H1 (cell line): ENCODE measurements at regions not wholly inside any gene's neighbourhood (a gene's known extent, or its start where the extent isn't known, plus 50 kb on each side); places are given as distances from the start of the nearest gene placed in this dataset.

Experiments used
- CTCF ChIA-PET: fragments of 300-600 bp; sonication (Branson Sonifier 250); formaldehyde crosslinking; loops from one replicate; lab custom pipeline; 2021; ENCODE audit not compliant: partially characterized antibody; lab: Charles Lee
- POLR2A ChIA-PET: fragments of 300-600 bp; sonication (Branson Sonifier 250); formaldehyde crosslinking; loops from one replicate; lab custom pipeline; 2021; ENCODE audit warnings: inconsistent platforms; ENCODE audit not compliant: partially characterized antibody; lab: Charles Lee
- DNase-seq, 2 experiments: peaks; one replicate each; pipeline versions ENCODE4 v3.0.0 to v3.0.0-alpha.2; 2010 to 2022; ENCODE audit warnings: low spot score in 2 of 2, low read depth in 1 of 2, mixed read lengths in 1 of 2
- FAIRE-seq: peaks from 2 replicates; lab custom pipeline; 2011; peaks lifted over from hg19 to GRCh38; lab: Jason Lieb, UNC
- H2AFZ ChIP-seq: 2 replicates; pipeline ENCODE4 v1.8.1; 2012; ENCODE audit warnings: low read length, inconsistent platforms
- H2AK5ac ChIP-seq: 2 replicates; pipeline ENCODE4 v1.6.1; 2013; ENCODE audit warnings: low read depth, low read length
- H2BK120ac ChIP-seq: replicated peaks from 2 replicates; pipeline ENCODE3; 2013; ENCODE audit warnings: low read depth, low read length, inconsistent platforms
- H2BK12ac ChIP-seq: 2 replicates; pipeline ENCODE4 v1.6.1; 2013; ENCODE audit warnings: low read depth, low read length
- H2BK15ac ChIP-seq: 2 replicates; pipeline ENCODE4 v1.6.1; 2013; ENCODE audit warnings: low read length
- H2BK20ac ChIP-seq: 2 replicates; pipeline ENCODE4 v1.6.1; 2013; ENCODE audit warnings: low read length
- H2BK5ac ChIP-seq: 2 replicates; pipeline ENCODE4 v1.6.1; 2013; ENCODE audit warnings: low read depth, low read length
- H3K14ac ChIP-seq: 2 replicates; pipeline ENCODE4 v1.6.1; 2013; ENCODE audit warnings: inconsistent platforms; ENCODE audit not compliant: insufficient read length
- H3K18ac ChIP-seq: 2 replicates; pipeline ENCODE4 v1.6.1; 2013; ENCODE audit warnings: low read length; ENCODE audit errors: extremely low read depth
- H3K23ac ChIP-seq: 2 replicates; pipeline ENCODE4 v1.6.1; 2013; ENCODE audit warnings: inconsistent platforms; ENCODE audit not compliant: insufficient read length
- H3K23me2 ChIP-seq: 2 replicates; pipeline ENCODE4 v1.6.1; 2013; ENCODE audit warnings: low read depth, low read length
- H3K27ac ChIP-seq: 2 replicates; pipeline ENCODE4 v1.6.1; 2011; ENCODE audit warnings: low read depth, low read length, inconsistent platforms
- H3K27me3 ChIP-seq, 4 experiments: replicated peaks in 1 of 4; 1 replicate in 1 of 4; 2 replicates in 3 of 4; pipeline versions ENCODE4 v1.6.1 to v1.8.1; 2011 to 2013; ENCODE audit warnings: low read length in 3 of 4, mild to moderate bottlenecking in 3 of 4, inconsistent platforms in 2 of 4, mixed read lengths in 2 of 4, moderate library complexity in 1 of 4; ENCODE audit not compliant: control insufficient read depth in 3 of 4, insufficient read depth in 3 of 4; ENCODE audit errors: extremely low read depth in 1 of 4
- H3K36me3 ChIP-seq, 4 experiments: 2 replicates each; pipeline versions ENCODE4 v1.6.1 to v1.8.1; 2011 to 2013; ENCODE audit warnings: mild to moderate bottlenecking in 4 of 4, low read length in 3 of 4, moderate library complexity in 2 of 4, control low read depth in 1 of 4, inconsistent platforms in 1 of 4; ENCODE audit not compliant: insufficient read depth in 4 of 4, control insufficient read depth in 2 of 4
- H3K4ac ChIP-seq: replicated peaks from 2 replicates; pipeline ENCODE3; 2013; ENCODE audit warnings: low read length, low read depth, mixed read lengths, inconsistent platforms; ENCODE audit not compliant: insufficient read length
- H3K4me1 ChIP-seq, 4 experiments: replicated peaks in 1 of 4; 1 replicate in 1 of 4; 2 replicates in 3 of 4; pipeline versions ENCODE4 v1.6.1 to v1.8.1; 2011 to 2013; ENCODE audit warnings: low read length in 3 of 4, inconsistent platforms in 2 of 4, mixed read lengths in 1 of 4; ENCODE audit not compliant: insufficient read depth in 4 of 4, control insufficient read depth in 3 of 4
- H3K4me2 ChIP-seq, 2 experiments: 2 replicates each; pipeline versions ENCODE4 v1.6.1 to v1.8.1; 2011 to 2013; ENCODE audit warnings: low read depth in 2 of 2, low read length in 2 of 2, control low read depth in 1 of 2, inconsistent platforms in 1 of 2, mild to moderate bottlenecking in 1 of 2; ENCODE audit not compliant: insufficient read depth in 1 of 2
- H3K4me3 ChIP-seq, 4 experiments: fragments of 200-600, 300-600 bp in 1 of 4; sonication (generic), shearing (Covaris generic), sonication (Bioruptor Twin) in 1 of 4; 2 replicates each; pipeline versions ENCODE4 v1.5.1 to v1.8.1; 2011 to 2016; ENCODE audit warnings: low read length in 4 of 4, low read depth in 3 of 4, control low read depth in 2 of 4, inconsistent platforms in 2 of 4, mild to moderate bottlenecking in 2 of 4, mixed read lengths in 1 of 4, moderate library complexity in 1 of 4; ENCODE audit not compliant: insufficient read depth in 2 of 4; ENCODE audit errors: extremely low read depth in 1 of 4
- H3K56ac ChIP-seq: replicated peaks from 2 replicates; pipeline ENCODE3; 2013; ENCODE audit warnings: low read depth, mild to moderate bottlenecking, mixed read lengths, low read length, inconsistent platforms; ENCODE audit not compliant: insufficient read length
- H3K79me1 ChIP-seq: 2 replicates; pipeline ENCODE4 v1.6.1; 2013; ENCODE audit warnings: low read depth, low read length, control low read depth
- H3K79me2 ChIP-seq, 2 experiments: 2 replicates each; pipeline versions ENCODE4 v1.6.1 to v1.8.1; 2012 to 2013; ENCODE audit warnings: low read length in 2 of 2, mild to moderate bottlenecking in 2 of 2, inconsistent platforms in 1 of 2; ENCODE audit not compliant: insufficient read depth in 2 of 2, control insufficient read depth in 1 of 2
- H3K9ac ChIP-seq, 4 experiments: replicated peaks in 1 of 4; 1 replicate in 1 of 4; 2 replicates in 3 of 4; pipeline versions ENCODE4 v1.6.1 to v1.8.1; 2011 to 2013; ENCODE audit warnings: low read depth in 3 of 4, low read length in 3 of 4, control low read depth in 2 of 4, mild to moderate bottlenecking in 2 of 4, moderate library complexity in 2 of 4, inconsistent platforms in 1 of 4; ENCODE audit errors: extremely low read depth in 1 of 4
- H3K9me3 ChIP-seq, 2 experiments: 2 replicates each; pipeline versions ENCODE4 v1.6.1 to v1.8.1; 2012 to 2013; ENCODE audit warnings: mild to moderate bottlenecking in 2 of 2, moderate library complexity in 2 of 2, control low read depth in 1 of 2, inconsistent platforms in 1 of 2, low read depth in 1 of 2, low read length in 1 of 2, mixed read lengths in 1 of 2; ENCODE audit not compliant: insufficient read depth in 2 of 2
- H4K20me1 ChIP-seq, 2 experiments: replicated peaks in 1 of 2; 2 replicates each; pipeline versions ENCODE3 to v1.8.1; 2011 to 2013; ENCODE audit warnings: inconsistent platforms in 2 of 2, low read length in 2 of 2, mild to moderate bottlenecking in 1 of 2; ENCODE audit not compliant: insufficient read depth in 2 of 2, control insufficient read depth in 1 of 2
- H4K5ac ChIP-seq: 2 replicates; pipeline ENCODE4 v1.6.1; 2013; ENCODE audit warnings: low read length, low read depth, mixed read lengths, inconsistent platforms; ENCODE audit not compliant: insufficient read length
- H4K8ac ChIP-seq: 2 replicates; pipeline ENCODE4 v1.8.0; 2013; ENCODE audit warnings: mild to moderate bottlenecking, moderate library complexity, low read length, inconsistent platforms; ENCODE audit not compliant: insufficient read depth; ENCODE audit errors: extremely low read depth
- H4K91ac ChIP-seq: replicated peaks from 2 replicates; pipeline ENCODE3; 2013; ENCODE audit warnings: low read length, mixed read lengths, inconsistent platforms; ENCODE audit not compliant: insufficient read length
- ASH2L ChIP-seq: fragments of 200-600, 300-600 bp; sonication (generic); IDR thresholded peaks from one replicate; pipeline ENCODE4 v1.7.1; 2017; ENCODE audit warnings: low read length
- CEBPB ChIP-seq: IDR thresholded peaks from 2 replicates; pipeline ENCODE4 v1.6.1; 2012; ENCODE audit warnings: low read depth, low read length
- CTCF ChIP-seq, 3 experiments: IDR thresholded peaks; 1 replicate in 2 of 3; 2 replicates in 1 of 3; pipeline versions ENCODE4 v1.5.1 to v1.6.1; 2011; ENCODE audit warnings: low read length in 3 of 3, mild to moderate bottlenecking in 3 of 3, inconsistent platforms in 2 of 3, low read depth in 1 of 3, moderate library complexity in 1 of 3; ENCODE audit not compliant: insufficient read depth in 1 of 3; ENCODE audit errors: control extremely low read depth in 1 of 3
- JUN ChIP-seq: IDR thresholded peaks from 2 replicates; pipeline ENCODE4 v1.6.1; 2011; ENCODE audit warnings: low read depth, mild to moderate bottlenecking, improper control_type of control experiment, low read length
- JUND ChIP-seq: IDR thresholded peaks from 2 replicates; pipeline ENCODE4 v1.6.1; 2011; ENCODE audit warnings: mild to moderate bottlenecking, improper control_type of control experiment, low read length
- KDM4A ChIP-seq: IDR thresholded peaks from one replicate; pipeline ENCODE4 v1.7.1; 2012; ENCODE audit warnings: low read depth, mild to moderate bottlenecking, moderate library complexity, low read length, inconsistent platforms; ENCODE audit not compliant: severe bottlenecking
- MAX ChIP-seq: IDR thresholded peaks from 2 replicates; pipeline ENCODE4 v1.6.1; 2012; ENCODE audit warnings: inconsistent platforms
- RAD21 ChIP-seq, 2 experiments: IDR thresholded peaks in 1 of 2; conservative IDR thresholded peaks in 1 of 2; 2 replicates each; pipeline ENCODE4 v1.6.1; 2011; ENCODE audit warnings: low read depth in 2 of 2, low read length in 2 of 2, improper control_type of control experiment in 1 of 2, inconsistent platforms in 1 of 2, mild to moderate bottlenecking in 1 of 2, moderate library complexity in 1 of 2
- RFX5 ChIP-seq: IDR thresholded peaks from 2 replicates; pipeline ENCODE4 v1.6.1; 2011; ENCODE audit warnings: low read depth, low read length, improper control_type of control experiment, borderline replicate concordance
- SAP30 ChIP-seq: fragments of 300-600 bp; sonication (generic); IDR thresholded peaks from 2 replicates; pipeline ENCODE4 v1.7.1; 2012; ENCODE audit warnings: low read length, moderate library complexity, mild to moderate bottlenecking, inconsistent platforms; ENCODE audit not compliant: insufficient read depth, insufficient replicate concordance
- SIX5 ChIP-seq: IDR thresholded peaks from 2 replicates; pipeline ENCODE4 v1.6.1; 2011; ENCODE audit warnings: mild to moderate bottlenecking, low read depth, low read length
- YY1 ChIP-seq: IDR thresholded peaks from 2 replicates; pipeline ENCODE4 v1.6.1; 2011; ENCODE audit warnings: low read depth, mild to moderate bottlenecking, low read length
- WGBS, 2 experiments: shearing (Covaris generic) in 1 of 2; methylation state at CpG; one replicate each; pipeline versions ENCODE4 v1.1.6 to v1.1.7; 2013 to 2015; ENCODE audit warnings: low lambda C conversion rate in 2 of 2, mixed read lengths in 2 of 2, inconsistent platforms in 1 of 2, low coverage in 1 of 2, missing lambda C conversion rate in 1 of 2; ENCODE audit not compliant: insufficient replicate concordance in 2 of 2, insufficient coverage in 1 of 2, insufficient read length in 1 of 2; ENCODE audit errors: extremely low coverage in 1 of 2, missing lambda C conversion rate in 1 of 2; 5-methylcytosine and 5-hydroxymethylcytosine counted together

GRCh38 chr6:33964387-33964786, 160.6 kb upstream of the MLN start:
- H3K18ac ChIP-seq = no peak overlapping the region
- no peak overlapping the region for H2BK15ac ChIP-seq
- no peak overlapping the region for H2AK5ac ChIP-seq
- H3K36me3 ChIP-seq = no peaks in the 10 kb centered on the region
- FAIRE-seq (no peak), DNase-seq (no peak)
- peaks cover 0 to 2% (median 0%) of the 10 kb centered on the region in 4 experiments; a peak in 1 of 7 replicates for H3K4me1 ChIP-seq
- H3K27ac ChIP-seq = no peak overlapping the region
- H2BK20ac ChIP-seq = no peak overlapping the region
- no peak overlapping the region for H4K8ac ChIP-seq
- no peak overlapping the region for H4K5ac ChIP-seq
- H3K27me3 ChIP-seq = no peaks in the 10 kb centered on the region
- no peak overlapping the region for H2BK5ac ChIP-seq
- H3K4ac ChIP-seq = no peak overlapping the region
- no peak overlapping the region for H3K56ac ChIP-seq
- H3K23ac ChIP-seq = no peak overlapping the region
- no peaks in the 10 kb centered on the region; a peak in 1 of 4 replicates for H3K9me3 ChIP-seq
- CTCF ChIA-PET = interaction anchor here (0.7 to 15.0 kb wide), 2 partner anchors 58 to 91 kb away, joined by 3 to 234 read pairs; no protein-coding TSS in a partner anchor
- POLR2A ChIA-PET = interaction anchor here (0.7 kb wide), 1 partner anchor 48 kb away, joined by 4 read pairs; no protein-coding TSS in a partner anchor
- 78% methylated on average over 3 of the region's 3 CpGs; no CpG with 5 or more reads in 1 of the 2 experiments for WGBS, 2 experiments
- H2AFZ ChIP-seq = no peak overlapping the region
- H3K23me2 ChIP-seq = no peaks in the 10 kb centered on the region
- no peak overlapping the region for H3K14ac ChIP-seq
- no peaks in the 10 kb centered on the region for H4K20me1 ChIP-seq
- no peak overlapping the region for H2BK12ac ChIP-seq
- no peak overlapping the region for H3K9ac ChIP-seq
- H3K79me1 ChIP-seq = no peaks in the 10 kb centered on the region
- H3K4me2 ChIP-seq = no peak overlapping the region
- H4K91ac ChIP-seq = no peak overlapping the region
- no peak overlapping the region for H3K4me3 ChIP-seq
- H3K79me2 ChIP-seq = no peaks in the 10 kb centered on the region
- H2BK120ac ChIP-seq = no peak overlapping the region
- TF ChIP-seq KDM4A = no peak
- TF ChIP-seq YY1 = no peak
- TF ChIP-seq SIX5 = no peak
- no peak for TF ChIP-seq CTCF (IDR thresholded peaks at IDR 0.05; ENCODE audit: control extremely low read depth in 1 of 3, insufficient read depth in 1 of 3, low read depth in 1 of 3, low read length in 3 of 3)
- TF ChIP-seq SAP30 = no peak
- no peak for TF ChIP-seq RAD21 (IDR thresholded peaks at IDR 0.05 in 1 of 2, conservative IDR thresholded peaks at IDR 0.05 in 1 of 2; ENCODE audit: low read depth in 2 of 2, low read length in 2 of 2)
- no peak for TF ChIP-seq MAX
- no peak for TF ChIP-seq JUN
- no peak for TF ChIP-seq RFX5
- TF ChIP-seq ASH2L = no peak
- no peak for TF ChIP-seq JUND
- no peak for TF ChIP-seq CEBPB
